OCI-LY3 (cell line): ENCODE measurements at regions not wholly inside any gene's neighbourhood (a gene's known extent, or its start where the extent isn't known, plus 50 kb on each side); places are given as distances from the start of the nearest gene placed in this dataset.

Experiments
- H2AFZ ChIP-seq: fragments of 200-600, 300-600 bp; shearing (Covaris generic); 2 replicates; pipeline ENCODE4 v1.6.0; 2014; ENCODE audit warnings: antibody characterized with exemption, low read depth, low read length
- H3K27ac ChIP-seq: fragments of 200-600, 300-600 bp; sonication (generic); 2 replicates; pipeline ENCODE4 v1.5.1; 2014; ENCODE audit warnings: mild to moderate bottlenecking, low read length, moderate library complexity, mixed read lengths
- H3K27me3 ChIP-seq: fragments of 200-600, 300-600 bp; sonication (generic); 2 replicates; pipeline ENCODE4 v1.6.1; 2014; ENCODE audit warnings: low read depth, low read length, mixed read lengths
- H3K36me3 ChIP-seq: fragments of 200-600, 300-600 bp; sonication (generic); replicated peaks from 2 replicates; pipeline ENCODE3; 2014; ENCODE audit warnings: low read depth, low read length, mixed read lengths
- H3K4me1 ChIP-seq: fragments of 300-600, 200-600 bp; sonication (generic); 2 replicates; pipeline ENCODE4 v1.6.1; 2014; ENCODE audit warnings: low read length, mixed read lengths
- H3K4me2 ChIP-seq: fragments of 200-600, 300-600 bp; sonication (generic); 2 replicates; pipeline ENCODE4 v1.6.1; 2014; ENCODE audit warnings: low read length, mixed read lengths
- H3K4me3 ChIP-seq: fragments of 300-600, 200-600 bp; sonication (generic); 2 replicates; pipeline ENCODE4 v1.5.1; 2014; ENCODE audit warnings: antibody characterized with exemption, mild to moderate bottlenecking, low read length, moderate library complexity
- H3K79me2 ChIP-seq: fragments of 300-600, 200-600 bp; shearing (Covaris generic); 2 replicates; pipeline ENCODE4 v1.6.1; 2014; ENCODE audit warnings: mild to moderate bottlenecking, low read length, mixed read lengths
- H3K9ac ChIP-seq: fragments of 300-600, 200-600 bp; shearing (Covaris generic); 2 replicates; pipeline ENCODE4 v1.6.0; 2014; ENCODE audit warnings: mild to moderate bottlenecking, low read length, moderate library complexity
- H3K9me3 ChIP-seq: fragments of 200-600, 300-600 bp; shearing (Covaris generic); 2 replicates; pipeline ENCODE4 v1.6.1; 2014; ENCODE audit warnings: low read length, mixed read lengths; ENCODE audit not compliant: insufficient read depth
- H4K20me1 ChIP-seq: fragments of 200-600, 300-600 bp; sonication (generic); 2 replicates; pipeline ENCODE4 v1.6.1; 2016; ENCODE audit warnings: low read length, mixed read lengths; ENCODE audit not compliant: insufficient read depth
- EZH2phosphoT487 ChIP-seq: fragments of 200-600 bp; shearing (Covaris generic); IDR thresholded peaks from 2 replicates; pipeline ENCODE4 v1.6.1; 2018; ENCODE audit warnings: antibody characterized with exemption, mixed run types, low read depth
- TF ChIP-seq, protein P1 (sequence below): fragments of 200-600, 300-600 bp; sonication (generic); IDR thresholded peaks from 2 replicates; pipeline ENCODE4 v1.5.1; 2014; ENCODE audit warnings: antibody characterized with exemption, low read length, low read depth

DNA sequence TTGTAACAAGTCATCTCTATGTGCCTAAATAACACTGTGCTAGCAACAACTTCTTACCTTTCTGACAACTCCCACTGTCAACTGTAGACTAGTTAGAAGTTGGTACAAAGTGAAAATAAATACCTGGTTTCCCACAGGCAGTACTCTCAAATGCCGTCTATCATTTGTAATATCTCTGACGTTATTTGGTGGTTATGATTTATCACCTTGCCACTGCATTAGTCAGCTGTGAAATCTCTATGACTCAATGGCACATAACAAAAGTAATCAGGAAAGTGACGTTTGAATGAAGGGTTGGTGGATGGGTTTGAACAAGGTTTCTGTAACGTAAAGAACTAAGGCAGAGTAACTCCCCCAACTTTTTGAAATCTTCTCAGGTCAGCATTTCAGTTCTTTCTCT is 592.3 kb downstream of the MAT2B start:
- H3K9me3 ChIP-seq: no peaks in the 10 kb centered on the region
- H3K36me3 ChIP-seq: no peaks in the 10 kb centered on the region
- H3K79me2 ChIP-seq: no peaks in the 10 kb centered on the region
- H3K27me3 ChIP-seq: no peaks in the 10 kb centered on the region
- TF ChIP-seq EZH2phosphoT487: no peak
- TF ChIP-seq, protein P1, sequence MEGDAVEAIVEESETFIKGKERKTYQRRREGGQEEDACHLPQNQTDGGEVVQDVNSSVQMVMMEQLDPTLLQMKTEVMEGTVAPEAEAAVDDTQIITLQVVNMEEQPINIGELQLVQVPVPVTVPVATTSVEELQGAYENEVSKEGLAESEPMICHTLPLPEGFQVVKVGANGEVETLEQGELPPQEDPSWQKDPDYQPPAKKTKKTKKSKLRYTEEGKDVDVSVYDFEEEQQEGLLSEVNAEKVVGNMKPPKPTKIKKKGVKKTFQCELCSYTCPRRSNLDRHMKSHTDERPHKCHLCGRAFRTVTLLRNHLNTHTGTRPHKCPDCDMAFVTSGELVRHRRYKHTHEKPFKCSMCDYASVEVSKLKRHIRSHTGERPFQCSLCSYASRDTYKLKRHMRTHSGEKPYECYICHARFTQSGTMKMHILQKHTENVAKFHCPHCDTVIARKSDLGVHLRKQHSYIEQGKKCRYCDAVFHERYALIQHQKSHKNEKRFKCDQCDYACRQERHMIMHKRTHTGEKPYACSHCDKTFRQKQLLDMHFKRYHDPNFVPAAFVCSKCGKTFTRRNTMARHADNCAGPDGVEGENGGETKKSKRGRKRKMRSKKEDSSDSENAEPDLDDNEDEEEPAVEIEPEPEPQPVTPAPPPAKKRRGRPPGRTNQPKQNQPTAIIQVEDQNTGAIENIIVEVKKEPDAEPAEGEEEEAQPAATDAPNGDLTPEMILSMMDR: no peak
- H2AFZ ChIP-seq: no peak overlapping the region
- no peak overlapping the region for H3K4me3 ChIP-seq
- no peak overlapping the region for H3K4me2 ChIP-seq
- no peak overlapping the region for H3K27ac ChIP-seq
- no peaks in the 10 kb centered on the region for H4K20me1 ChIP-seq
- no peaks in the 10 kb centered on the region for H3K4me1 ChIP-seq
- no peak overlapping the region for H3K9ac ChIP-seq

GRCh38 chr5:164098531-164098930 is 593.1 kb downstream of the MAT2B start:
- Histone ChIP-seq H3K27ac (no peak overlapping the region), H4K20me1 (no peaks in the 10 kb centered on the region), H3K27me3 (no peaks in the 10 kb centered on the region), H3K9ac (no peak overlapping the region), H3K4me1 (no peaks in the 10 kb centered on the region), H3K4me2 (no peak overlapping the region), H2AFZ (no peak overlapping the region), H3K4me3 (no peak overlapping the region), H3K79me2 (no peaks in the 10 kb centered on the region), H3K36me3 (no peaks in the 10 kb centered on the region), H3K9me3 (no peaks in the 10 kb centered on the region)
- TF ChIP-seq, protein P1: no peak
- TF ChIP-seq EZH2phosphoT487: no peak

GRCh38 chr5:164098979-164099378 is 593.6 kb downstream of the MAT2B start:
- H3K9ac ChIP-seq: no peak overlapping the region
- H3K4me1 ChIP-seq: no peaks in the 10 kb centered on the region
- no peak overlapping the region for H3K4me3 ChIP-seq
- no peak overlapping the region for H3K27ac ChIP-seq
- TF ChIP-seq, protein P1: no peak
- no peak for TF ChIP-seq EZH2phosphoT487
- H3K9me3 ChIP-seq: no peaks in the 10 kb centered on the region
- no peaks in the 10 kb centered on the region for H3K79me2 ChIP-seq
- H2AFZ ChIP-seq: no peak overlapping the region
- H3K27me3 ChIP-seq: no peaks in the 10 kb centered on the region
- H3K36me3 ChIP-seq: no peaks in the 10 kb centered on the region
- H3K4me2 ChIP-seq: no peak overlapping the region
- H4K20me1 ChIP-seq: no peaks in the 10 kb centered on the region

GRCh38 chr5:164115420-164115819 is 610.0 kb downstream of the MAT2B start:
- Histone ChIP-seq H3K27me3 (no peaks in the 10 kb centered on the region), H3K4me1 (no peaks in the 10 kb centered on the region; the same call in 1 of the 2 replicates), H3K4me2 (no peak overlapping the region), H3K27ac (no peak overlapping the region), H3K4me3 (no peak overlapping the region), H3K36me3 (no peaks in the 10 kb centered on the region), H3K79me2 (no peaks in the 10 kb centered on the region), H3K9me3 (no peaks in the 10 kb centered on the region), H3K9ac (no peak overlapping the region), H4K20me1 (no peaks in the 10 kb centered on the region), H2AFZ (no peak overlapping the region)
- TF ChIP-seq EZH2phosphoT487: no peak
